ENCODE measurements at regions not wholly inside any gene's neighbourhood (a gene's known extent, or its start where the extent isn't known, plus 50 kb on each side); places are given as distances from the start of the nearest gene placed in this dataset.

DNA sequence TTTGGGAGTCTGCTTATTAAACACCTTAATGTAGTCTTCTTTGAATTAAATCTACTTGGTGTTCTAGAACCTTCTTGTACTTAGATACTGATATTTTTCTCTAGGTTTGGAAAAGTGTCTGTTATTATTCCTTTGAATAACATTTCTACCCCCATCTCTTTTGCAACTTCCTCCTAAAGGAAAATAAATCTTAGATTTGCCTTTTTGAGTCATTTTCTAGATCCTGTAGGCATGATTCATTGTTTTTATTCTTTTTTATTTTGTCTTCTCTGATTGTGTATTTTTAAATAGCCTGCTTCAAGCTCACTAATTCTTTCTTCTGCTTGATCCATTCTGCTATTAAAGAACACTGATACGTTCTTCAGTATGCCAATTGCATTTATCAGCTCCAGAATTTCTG lies 155.9 kb upstream of the NEGR1 start:
- no peak overlapping the region for H3K27ac ChIP-seq
- H3K4me3 ChIP-seq, result no peak overlapping the region
- H3K36me3 ChIP-seq (replicated peaks in 1 of 2), result no peaks in the 10 kb centered on the region
- TF ChIP-seq CTCF (IDR thresholded peaks at IDR 0.05) (no peak), POLR2A (IDR thresholded peaks at IDR 0.05) (no peak)
- no peaks in the 10 kb centered on the region for H3K4me1 ChIP-seq (replicated peaks in 1 of 2)
- H3K27me3 ChIP-seq, result no peaks in the 10 kb centered on the region
- DNase-seq, result no peak
- WGBS, 4 donors, result 43 to 61% (median 54%) methylated on average over 1 of the region's 1 CpG
- intact Hi-C loops (cut with DNase I), result no loop called here
- H3K9me3 ChIP-seq (replicated peaks in 1 of 3), result no peaks in the 10 kb centered on the region

DNA sequence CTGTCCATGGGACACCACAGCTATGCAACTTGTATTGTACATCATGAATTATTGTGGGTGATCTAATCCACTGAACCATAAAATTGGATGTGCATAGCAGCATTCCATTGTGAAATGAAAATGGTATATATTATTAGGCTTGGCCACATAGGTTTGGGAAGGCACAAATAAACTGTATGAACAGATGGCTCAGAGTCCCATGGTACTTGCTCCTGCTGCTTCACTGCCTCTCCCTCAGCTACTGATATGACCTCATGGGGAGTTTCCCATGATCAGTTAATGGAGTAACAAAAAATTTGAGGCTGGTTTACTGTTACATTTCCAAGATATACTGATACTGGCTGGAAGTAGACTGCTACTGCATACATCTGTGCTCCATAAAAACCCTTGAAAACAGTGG lies 152.7 kb upstream of the NEGR1 start:
- no peak overlapping the region for H3K4me3 ChIP-seq
- no peaks in the 10 kb centered on the region for H3K27me3 ChIP-seq
- intact Hi-C loops (cut with DNase I), result no loop called here
- TF ChIP-seq POLR2A (IDR thresholded peaks at IDR 0.05) (no peak), CTCF (IDR thresholded peaks at IDR 0.05) (no peak)
- DNase-seq, result no peak
- H3K4me1 ChIP-seq (replicated peaks in 1 of 2), result no peaks in the 10 kb centered on the region
- H3K36me3 ChIP-seq (replicated peaks in 1 of 2), result no peaks in the 10 kb centered on the region
- no peaks in the 10 kb centered on the region for H3K9me3 ChIP-seq (replicated peaks in 1 of 3)
- H3K27ac ChIP-seq, result no peak overlapping the region

DNA sequence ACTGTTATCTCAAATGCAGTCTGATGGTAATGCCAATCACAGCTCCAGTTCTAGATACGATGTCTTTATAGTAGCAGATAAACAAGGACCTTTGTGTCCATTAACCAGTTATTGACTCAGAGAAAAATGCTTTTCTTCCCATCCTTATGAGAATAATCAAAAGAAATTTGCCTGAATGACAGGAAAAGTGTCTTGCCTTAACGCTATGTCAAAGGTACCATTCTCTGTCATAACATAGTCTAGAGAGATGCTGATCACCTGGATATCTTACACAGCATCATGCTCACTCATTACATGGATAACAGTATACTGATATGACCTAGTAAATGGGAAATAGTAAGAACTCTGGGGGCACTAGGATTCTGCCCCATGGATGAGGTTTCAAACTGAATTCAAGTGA lies 151.7 kb upstream of the NEGR1 start:
- intact Hi-C loops (cut with DNase I), result no loop called here
- H3K27ac ChIP-seq, result no peak overlapping the region
- TF ChIP-seq CTCF (IDR thresholded peaks at IDR 0.05) (no peak), POLR2A (IDR thresholded peaks at IDR 0.05) (no peak)
- H3K27me3 ChIP-seq, result no peaks in the 10 kb centered on the region
- 78 to 96% (median 82%) methylated on average over 2 of the region's 2 CpGs for WGBS, 4 donors
- DNase-seq, result no peak
- H3K4me3 ChIP-seq, result no peak overlapping the region
- H3K9me3 ChIP-seq (replicated peaks in 1 of 3), result no peaks in the 10 kb centered on the region
- no peaks in the 10 kb centered on the region for H3K36me3 ChIP-seq (replicated peaks in 1 of 2)
- H3K4me1 ChIP-seq (replicated peaks in 1 of 2), result no peaks in the 10 kb centered on the region

GRCh38 chr1:72433591-72433990 lies 151.3 kb upstream of the NEGR1 start:
- no peak overlapping the region for H3K27ac ChIP-seq
- intact Hi-C loops (cut with DNase I), result no loop called here

More at GRCh38 chr1:72433591-72433990, 151.3 kb upstream of the NEGR1 start:
- H3K36me3 ChIP-seq (replicated peaks in 1 of 2), result no peaks in the 10 kb centered on the region
- no peak for TF ChIP-seq CTCF (IDR thresholded peaks at IDR 0.05)
- TF ChIP-seq POLR2A (IDR thresholded peaks at IDR 0.05), result no peak
- no peak overlapping the region for H3K4me3 ChIP-seq
- no peaks in the 10 kb centered on the region for H3K27me3 ChIP-seq
- H3K9me3 ChIP-seq (replicated peaks in 1 of 3), result no peaks in the 10 kb centered on the region
- no peaks in the 10 kb centered on the region for H3K4me1 ChIP-seq (replicated peaks in 1 of 2)
- WGBS, 4 donors, result 68 to 79% (median 74%) methylated on average over 2 of the region's 2 CpGs
- no peak for DNase-seq

Data from adrenal gland (tissue), 9 donors.